HG02798 (cell line): ENCODE measurements at regions not wholly inside any gene's neighbourhood (a gene's known extent, or its start where the extent isn't known, plus 50 kb on each side); places are given as distances from the start of the nearest gene placed in this dataset.
"Not testable (repeated sequence)": the region's sequence is repeated elsewhere in the genome, so short reads cannot be mapped to it uniquely, and the experiment has no call there.

Experiments
- ATAC-seq: cut with Tn5 transposase; IDR thresholded peaks from one replicate; pipeline ENCODE4 v1.9.1; 2021; ENCODE audit warnings: mild to moderate bottlenecking; ENCODE audit not compliant: unreplicated experiment, poor library complexity

DNA sequence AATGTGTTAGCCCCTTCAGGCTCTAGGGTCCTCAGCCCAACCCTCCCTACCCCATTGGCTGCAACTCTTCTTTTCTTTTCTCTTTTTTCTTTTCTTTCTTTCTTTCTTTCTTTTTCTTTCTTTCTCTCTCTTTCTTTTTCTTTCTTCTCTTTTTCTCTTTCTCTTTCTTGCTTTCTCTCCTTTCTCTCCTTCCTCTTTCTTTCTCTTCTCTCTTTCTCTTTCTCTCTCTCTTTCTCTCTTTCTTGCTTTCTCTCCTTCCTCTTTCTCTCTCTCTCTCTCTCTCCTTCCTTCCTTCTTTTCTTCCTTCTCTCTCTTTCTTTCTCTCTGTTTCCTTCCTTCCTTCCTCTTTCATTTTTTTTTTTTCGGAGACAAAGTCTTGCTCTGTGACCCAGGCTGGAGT, 458.9 kb downstream of the TYW1 start:
- no peak for ATAC-seq

GRCh38 chr7:67462781-67463191, 466.2 kb downstream of the TYW1 start:
- no peak for ATAC-seq

GRCh38 chr7:67463316-67463715, 466.7 kb downstream of the TYW1 start:
- ATAC-seq, result no peak

DNA sequence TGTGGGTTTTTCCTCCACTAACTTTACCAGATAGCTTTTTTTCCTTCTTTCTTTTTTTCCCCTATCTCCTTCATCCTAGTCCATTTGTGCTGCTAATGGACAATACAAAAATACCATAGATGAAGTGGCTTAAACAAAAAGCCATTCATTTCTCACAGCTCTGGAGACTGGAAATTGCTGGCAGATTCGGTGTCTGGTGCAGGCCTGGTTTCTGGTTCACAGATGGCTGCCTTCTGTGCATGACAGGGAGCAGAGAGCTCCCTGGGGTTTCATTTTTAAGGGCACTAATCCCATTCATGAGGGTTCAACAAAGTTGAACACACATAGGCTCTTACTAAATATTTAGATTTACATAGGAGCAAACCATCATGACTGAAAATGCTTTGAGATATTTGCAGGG, 467.4 kb downstream of the TYW1 start:
- ATAC-seq, result no peak

DNA sequence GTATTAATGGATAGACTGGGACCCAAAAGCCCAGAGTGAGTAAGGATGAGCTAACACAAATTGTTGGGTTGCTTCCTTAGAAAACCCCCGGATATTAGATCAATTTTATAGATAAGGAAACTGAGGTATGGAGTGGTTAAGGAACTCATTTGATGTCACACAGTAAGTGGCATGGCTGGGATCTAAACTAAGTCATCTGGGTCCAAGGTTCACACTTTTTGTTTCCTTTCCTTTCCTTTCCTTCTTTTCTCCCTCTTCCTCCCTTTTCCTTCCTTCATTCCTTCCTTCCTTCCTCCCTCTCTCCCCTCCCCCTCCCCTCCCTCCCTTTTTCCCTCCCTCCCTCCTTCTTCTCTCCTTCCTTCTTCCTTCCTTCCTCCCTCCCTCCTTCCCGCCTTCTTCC, 469.5 kb downstream of the TYW1 start:
- no peak for ATAC-seq

GRCh38 chr7:67470256-67470751, 473.7 kb downstream of the TYW1 start:
- ATAC-seq, result no peak

GRCh38 chr7:67475293-67475692, 478.7 kb downstream of the TYW1 start:
- ATAC-seq, result no peak

GRCh38 chr7:67478066-67478465, 481.4 kb downstream of the TYW1 start:
- ATAC-seq, result no peak

DNA sequence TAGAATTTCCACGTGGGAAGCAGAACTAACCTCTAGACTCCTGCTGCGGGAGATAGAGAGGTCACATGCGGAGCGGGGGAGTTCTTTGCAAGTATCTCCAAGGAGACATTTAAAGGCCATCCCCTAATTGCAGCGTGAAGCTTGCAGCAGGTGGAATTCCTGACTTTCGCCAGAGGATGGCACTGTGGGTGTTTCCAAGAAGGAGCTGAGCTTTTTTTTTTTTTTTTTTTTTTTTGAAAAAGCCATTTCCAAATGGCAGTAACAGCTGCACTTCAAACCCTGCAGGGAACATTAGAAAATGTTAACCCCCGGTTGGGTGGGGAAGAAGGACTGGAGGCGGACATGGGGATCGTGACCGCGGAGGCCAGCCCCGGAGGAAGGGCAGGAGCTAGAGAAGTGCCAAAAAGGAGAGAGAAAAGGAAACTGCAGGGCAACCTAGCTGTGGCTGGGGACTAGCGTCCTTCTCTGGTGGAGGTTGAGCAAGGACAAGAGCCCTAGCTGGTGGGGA, 487.7 kb downstream of the TYW1 start:
- no peak for ATAC-seq

GRCh38 chr7:67486401-67486800, 489.8 kb downstream of the TYW1 start:
- no peak for ATAC-seq

GRCh38 chr7:67487316-67487715, 490.7 kb downstream of the TYW1 start:
- ATAC-seq, result no peak

DNA sequence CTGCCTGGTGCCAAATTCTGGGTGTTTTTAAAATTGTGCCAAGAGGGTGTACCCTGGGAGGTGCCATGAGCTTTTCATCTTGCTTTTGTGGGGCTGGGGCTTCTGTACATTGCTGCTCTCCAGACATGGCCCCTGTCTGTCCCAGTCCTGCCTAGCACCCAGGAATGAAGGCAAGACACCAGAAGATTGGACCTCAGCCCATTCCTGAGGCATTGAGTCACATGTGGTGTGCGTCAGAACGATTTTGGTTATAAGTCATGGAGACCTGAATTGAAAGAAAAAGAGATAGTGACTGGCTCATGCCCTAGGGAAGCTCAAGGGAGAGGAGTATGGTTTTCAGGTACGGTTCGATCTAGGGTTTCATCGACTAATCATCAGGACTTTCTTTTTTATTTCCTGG, 493.2 kb downstream of the TYW1 start:
- no peak for ATAC-seq

- no peak for ATAC-seq
Measured at GRCh38 chr7:67493366-67493765, 496.7 kb downstream of the TYW1 start.

DNA sequence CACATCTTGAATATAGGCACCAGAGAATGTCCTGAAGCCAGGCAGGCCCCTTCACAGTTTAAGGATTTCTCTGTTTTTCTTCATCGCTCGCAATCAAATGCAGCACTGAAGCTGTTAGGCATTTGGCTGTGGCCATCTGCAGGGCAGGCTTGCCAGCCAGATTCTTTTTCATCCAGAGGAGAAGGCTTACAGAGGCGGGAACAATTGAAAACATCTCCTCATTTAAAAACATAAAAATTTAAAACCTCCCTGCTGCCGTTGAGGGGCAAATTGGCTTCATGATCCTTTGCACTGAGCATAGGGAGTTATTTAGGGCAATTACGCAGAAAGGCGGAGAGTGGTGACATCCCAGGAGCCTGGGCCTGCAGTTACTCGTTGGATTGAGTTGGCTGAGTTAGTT, 500.0 kb downstream of the TYW1 start:
- no peak for ATAC-seq

DNA sequence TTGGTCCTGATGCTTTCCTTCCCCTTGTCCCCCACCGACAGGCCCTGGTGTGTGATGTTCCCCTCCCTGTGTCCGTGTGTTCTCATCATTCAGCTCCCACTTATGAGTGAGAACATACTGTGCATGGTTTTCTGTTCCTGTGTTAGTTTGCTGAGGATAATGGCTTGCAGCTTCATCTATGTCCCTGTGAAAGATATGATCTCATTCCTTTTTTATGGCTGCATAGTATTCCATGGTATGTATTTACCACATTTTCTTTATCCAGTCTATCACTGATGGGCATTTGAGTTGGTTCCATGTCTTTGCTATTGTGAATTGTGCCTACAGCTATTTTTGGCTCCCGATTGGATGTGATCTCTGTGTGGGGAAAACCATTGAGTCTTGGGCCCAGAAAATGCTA, 501.3 kb downstream of the TYW1 start:
- ATAC-seq, result not testable (repeated sequence)

DNA sequence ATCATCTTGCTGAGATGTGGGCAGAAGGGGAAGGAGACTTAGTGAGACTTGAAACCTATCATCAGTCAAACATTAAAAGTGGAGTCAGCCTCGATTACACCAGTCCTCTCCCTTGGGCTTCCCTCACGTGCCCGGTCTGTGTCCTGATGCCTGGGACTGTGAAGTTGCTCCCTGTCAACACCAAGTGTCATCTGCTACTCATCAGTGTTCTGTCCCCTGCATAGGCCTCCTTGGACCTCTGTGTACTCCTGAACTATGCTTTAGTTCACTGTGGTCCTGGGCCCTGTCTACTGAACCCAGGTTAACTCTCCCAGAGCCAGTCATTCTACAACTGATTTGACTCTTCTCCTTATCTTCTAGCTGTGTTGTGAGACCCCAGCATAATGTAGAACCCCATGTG, 506.3 kb downstream of the TYW1 start:
- ATAC-seq, result no peak

GRCh38 chr7:67505449-67505848, 508.8 kb downstream of the TYW1 start:
- ATAC-seq, result no peak

DNA sequence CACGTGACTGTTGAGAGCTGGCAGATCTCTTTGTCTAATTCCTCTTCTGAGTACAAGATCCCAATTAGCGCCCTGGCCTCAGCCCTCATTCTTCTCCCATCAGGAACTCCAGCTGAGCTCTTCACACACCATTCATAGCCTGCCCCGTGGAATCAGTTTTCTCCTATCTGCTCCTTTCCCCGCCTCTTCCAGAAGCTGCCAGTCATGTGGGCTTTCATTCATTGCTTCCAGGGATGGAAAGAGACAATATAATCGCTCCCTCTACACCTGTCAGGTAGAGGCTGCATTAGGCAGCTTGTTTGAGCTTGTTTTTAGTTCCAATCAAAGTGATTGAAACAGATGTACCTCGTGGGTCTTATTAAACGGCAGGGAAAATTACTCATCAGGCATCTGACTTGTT, 515.8 kb downstream of the TYW1 start:
- ATAC-seq, result no peak

- no peak for ATAC-seq
Measured at GRCh38 chr7:67518580-67518979, 521.9 kb downstream of the TYW1 start.

DNA sequence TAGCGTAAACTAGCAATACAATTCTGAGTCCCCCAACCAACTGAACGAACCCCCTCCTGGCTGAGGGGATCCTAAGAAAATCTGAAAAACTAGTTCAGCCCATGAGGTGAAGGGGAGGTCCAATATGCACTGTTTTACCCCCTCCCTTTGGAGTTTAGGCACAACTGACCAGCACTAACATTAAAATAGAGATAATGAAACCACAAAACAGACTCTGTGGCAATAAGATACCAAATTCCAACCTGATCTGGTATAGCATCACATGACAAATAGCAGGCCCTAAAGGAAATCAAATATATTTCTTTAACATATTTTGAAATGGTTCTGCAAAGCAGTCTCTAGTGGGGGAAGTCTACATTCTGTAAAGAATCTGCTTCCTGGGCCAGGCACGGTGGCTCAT, 522.5 kb downstream of the TYW1 start:
- ATAC-seq, result no peak

DNA sequence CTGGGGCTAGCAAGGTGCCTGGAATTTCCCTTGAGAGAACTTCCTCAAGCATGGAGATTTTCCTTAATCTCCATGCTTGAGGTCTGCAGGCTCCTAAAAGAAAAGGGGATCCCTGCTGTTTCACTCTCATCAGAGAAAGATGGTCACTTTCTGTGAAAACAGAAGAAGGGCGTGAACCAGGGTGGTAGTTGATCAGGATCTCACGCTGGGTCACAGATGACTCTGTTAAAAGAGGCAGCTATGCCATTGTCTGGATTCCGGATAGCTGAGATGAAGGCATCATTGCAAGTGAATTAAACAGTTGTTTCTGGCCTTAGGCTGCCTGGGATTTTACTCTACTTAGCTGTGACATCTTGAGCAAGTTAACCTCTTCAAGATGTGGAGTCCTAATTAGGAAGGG, 525.9 kb downstream of the TYW1 start:
- ATAC-seq, result no peak

GRCh38 chr7:67523713-67524112, 527.1 kb downstream of the TYW1 start:
- ATAC-seq, result no peak

- ATAC-seq, result no peak
Measured at GRCh38 chr7:67525588-67525987, 529.0 kb downstream of the TYW1 start.
